AG09319 (cell line): ENCODE measurements at regions not wholly inside any gene's neighbourhood (a gene's known extent, or its start where the extent isn't known, plus 50 kb on each side); places are given as distances from the start of the nearest gene placed in this dataset.

ENCODE experiments used
- DNase-seq: peaks from one replicate; pipeline ENCODE4 v3.0.0-alpha.2; 2010; ENCODE audit warnings: low read depth; ENCODE audit errors: extremely low read depth
- CTCF ChIP-seq: IDR thresholded peaks from 2 replicates; pipeline ENCODE4 v1.5.1; 2011; ENCODE audit warnings: low read depth, mild to moderate bottlenecking, inconsistent platforms, low read length, moderate library complexity

DNA sequence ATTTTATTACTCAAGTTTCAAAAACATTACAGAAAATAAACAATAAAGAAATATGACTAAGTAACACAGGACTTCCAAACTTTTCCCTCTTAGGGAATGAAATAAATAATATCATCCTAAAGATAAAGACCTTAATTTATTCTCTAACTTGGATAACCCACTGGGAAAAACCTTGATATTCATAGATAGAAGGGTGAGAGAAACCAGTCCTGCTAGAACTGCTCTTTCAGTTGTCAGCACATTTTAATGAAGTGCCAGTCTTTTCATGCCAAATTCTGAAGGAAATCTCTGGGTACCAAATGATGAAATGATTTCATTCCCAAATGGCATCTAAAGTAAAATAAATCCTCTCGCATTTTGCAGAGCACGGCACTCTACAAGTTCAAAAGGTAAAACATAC is 114.5 kb upstream of the SMIM30 start:
- no peak for DNase-seq
- TF ChIP-seq CTCF, result no peak

- TF ChIP-seq CTCF, result no peak
- no peak for DNase-seq
Observed at GRCh38 chr7:113230691-113231090, 112.3 kb upstream of the SMIM30 start.

GRCh38 chr7:113217314-113217713 is 99.0 kb upstream of the SMIM30 start:
- TF ChIP-seq CTCF, result no peak
- no peak for DNase-seq

DNA sequence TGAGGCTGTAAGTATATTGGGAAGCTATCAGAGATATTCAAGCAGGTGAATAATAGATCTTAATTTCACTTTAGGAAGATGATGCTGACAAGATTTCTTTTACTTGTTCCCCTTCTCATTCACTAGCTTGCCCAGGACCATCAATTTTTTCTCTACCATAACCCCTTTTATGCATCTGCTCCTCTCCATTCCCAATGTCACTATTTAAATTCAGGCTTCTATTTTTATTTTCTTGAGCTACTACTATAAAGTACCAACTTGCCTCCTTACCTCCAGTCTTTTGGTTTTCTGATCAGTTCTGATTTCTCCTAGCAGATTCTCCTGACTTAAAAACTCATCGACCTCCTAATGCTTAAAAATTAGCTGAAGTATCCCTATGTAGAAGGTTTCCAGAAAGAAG is 97.7 kb upstream of the SMIM30 start:
- TF ChIP-seq CTCF, result no peak
- no peak for DNase-seq

GRCh38 chr7:113209449-113210203 is 91.3 kb upstream of the SMIM30 start:
- DNase-seq, result no peak
- TF ChIP-seq CTCF, result no peak

DNA sequence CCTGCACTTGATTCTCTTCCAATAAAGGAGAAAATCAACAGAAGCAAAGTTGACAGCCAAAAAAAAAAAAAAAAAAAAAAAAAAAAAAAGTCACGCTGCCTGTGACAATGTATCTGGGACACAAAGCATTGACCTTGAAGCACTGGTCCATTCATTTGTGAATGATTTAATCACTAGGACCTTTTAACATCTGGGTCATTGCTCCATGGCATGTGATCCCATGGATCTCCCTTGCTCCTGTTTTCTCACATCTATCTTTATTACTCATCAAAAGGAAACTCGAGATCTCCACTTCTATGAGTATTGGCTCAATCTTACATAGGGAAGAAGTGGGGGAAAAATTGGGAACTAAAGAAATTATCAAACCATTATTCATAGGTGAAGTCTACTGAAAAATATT is 89.6 kb upstream of the SMIM30 start:
- DNase-seq, result no peak
- no peak for TF ChIP-seq CTCF

- no peak for DNase-seq
- no peak for TF ChIP-seq CTCF
Observed at GRCh38 chr7:113207441-113207840, 89.1 kb upstream of the SMIM30 start.
